Activated T-cell treated with anti-CD3 and anti-CD28 coated beads, Interleukin-2, amount 50 U/mL, for 1 hour (primary cell): ENCODE measurements at regions not wholly inside any gene's neighbourhood (a gene's known extent, or its start where the extent isn't known, plus 50 kb on each side); places are given as distances from the start of the nearest gene placed in this dataset.

Experiments used
- DNase-seq: peaks from one replicate; pipeline ENCODE4 v3.0.0-alpha.2; 2020

DNA sequence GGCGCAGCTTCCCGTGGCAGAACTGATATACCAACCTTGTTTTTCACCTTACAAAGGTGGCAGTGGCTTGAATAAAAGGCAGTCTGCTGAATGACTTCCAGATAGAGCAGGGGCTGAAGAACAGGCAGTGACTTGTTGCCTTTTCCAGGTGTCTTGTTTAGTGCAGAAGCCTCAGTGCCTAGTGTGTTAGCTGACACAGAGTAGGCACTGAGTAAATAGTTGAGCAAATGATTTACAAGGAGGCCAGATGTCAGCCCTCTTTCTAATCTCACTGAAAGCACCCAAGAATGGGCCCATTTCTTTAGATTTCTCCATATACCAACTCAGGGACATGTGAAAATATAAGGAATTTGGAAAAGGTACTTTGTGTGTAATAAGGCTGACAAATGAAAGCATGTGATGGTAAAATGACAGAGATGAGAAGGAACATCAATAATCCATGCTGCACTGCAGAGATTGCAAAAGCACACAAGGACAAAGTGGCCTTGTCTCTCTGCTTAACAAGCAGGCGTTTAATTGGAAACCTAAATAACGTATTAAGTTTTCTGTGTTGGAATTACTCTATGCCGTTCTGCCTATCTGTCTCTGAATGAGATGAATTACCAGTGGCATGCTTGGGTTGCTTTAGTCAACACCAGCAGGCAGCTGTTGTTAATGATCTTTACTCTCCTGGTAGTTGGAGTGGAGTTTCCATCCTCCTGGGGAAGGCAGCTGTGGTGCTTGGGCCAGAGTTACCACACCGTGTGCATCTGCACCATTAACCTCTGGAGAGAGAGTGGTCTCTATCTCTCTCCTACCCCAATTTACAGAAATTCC, 360.1 kb upstream of the C9orf72 start:
- DNase-seq = no peak

DNA sequence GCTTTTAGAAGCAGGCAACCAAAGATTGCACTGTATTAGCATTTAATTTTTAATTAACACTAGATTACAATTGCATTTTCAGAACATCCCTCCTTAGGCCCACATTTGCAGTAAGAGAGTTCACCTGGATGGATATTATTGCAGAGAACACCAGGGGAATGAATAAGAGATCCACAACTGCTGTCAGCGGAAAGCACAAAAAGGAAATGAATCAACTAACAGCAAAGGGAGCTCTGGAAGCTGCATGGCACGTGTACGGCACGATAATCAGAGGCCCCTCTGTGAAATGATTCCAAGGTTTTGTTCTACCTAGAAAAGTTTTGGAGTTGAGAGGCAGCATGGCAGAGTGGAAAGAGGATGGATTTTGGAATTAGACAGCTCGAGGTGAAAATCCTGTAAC, 361.2 kb upstream of the C9orf72 start:
- no peak for DNase-seq

DNA sequence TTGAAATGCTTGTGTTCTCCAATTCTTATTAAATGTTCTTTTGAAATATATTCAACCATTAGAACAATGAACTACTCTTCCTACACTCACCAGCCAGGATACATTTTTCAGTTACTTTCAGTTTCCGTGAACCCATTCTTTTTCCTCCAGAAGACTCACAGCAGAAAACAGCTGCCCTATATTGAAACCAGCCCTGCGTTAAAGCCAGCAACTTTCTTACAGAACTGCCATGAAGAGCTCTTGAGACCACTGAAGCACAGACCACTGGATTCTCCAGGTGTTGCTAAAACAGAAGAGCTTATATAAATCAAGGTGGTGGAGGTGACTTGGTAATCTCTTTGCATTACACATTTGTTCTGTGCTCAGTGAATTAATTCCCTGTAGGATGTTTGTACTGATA, 365.9 kb upstream of the C9orf72 start:
- DNase-seq = no peak

DNA sequence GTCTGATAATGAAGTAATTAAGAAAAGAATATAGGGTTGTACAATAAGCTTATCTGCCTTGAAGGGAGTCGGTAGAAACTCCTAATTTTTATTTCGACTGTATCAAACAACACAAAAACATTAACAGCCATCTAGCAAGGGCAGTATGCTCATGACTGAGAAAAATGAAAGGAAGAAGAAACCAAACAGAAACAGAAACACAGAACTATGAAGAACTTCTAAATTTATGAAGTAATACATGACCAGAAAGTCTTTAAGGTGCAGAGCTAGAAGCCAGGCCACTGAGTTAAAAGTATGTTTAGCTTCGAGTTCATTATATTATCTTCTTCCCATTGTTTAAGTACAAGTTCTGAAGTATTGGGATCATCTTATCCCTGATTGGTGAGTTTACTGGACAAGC, 367.3 kb upstream of the C9orf72 start:
- DNase-seq = no peak

DNA sequence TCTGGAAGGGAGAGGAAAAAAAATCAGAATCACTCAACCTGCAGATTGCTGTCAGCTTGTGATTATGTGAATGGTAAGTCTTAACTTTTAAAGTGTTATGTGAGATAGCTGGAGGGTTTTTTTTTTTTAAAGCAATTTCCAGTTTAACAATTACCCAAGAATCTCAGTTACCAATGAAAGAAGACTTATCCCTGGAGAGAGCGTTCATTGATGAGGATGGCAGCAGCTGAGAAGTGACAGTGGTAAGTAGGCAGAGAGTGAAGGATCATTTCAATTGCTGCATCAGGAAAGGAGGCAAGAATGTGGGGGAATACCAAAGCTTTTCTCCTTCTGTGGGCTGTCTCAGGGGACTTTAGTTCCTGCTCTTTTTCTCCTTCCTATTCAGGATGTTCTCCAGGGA, 370.2 kb upstream of the C9orf72 start:
- DNase-seq = no peak

DNA sequence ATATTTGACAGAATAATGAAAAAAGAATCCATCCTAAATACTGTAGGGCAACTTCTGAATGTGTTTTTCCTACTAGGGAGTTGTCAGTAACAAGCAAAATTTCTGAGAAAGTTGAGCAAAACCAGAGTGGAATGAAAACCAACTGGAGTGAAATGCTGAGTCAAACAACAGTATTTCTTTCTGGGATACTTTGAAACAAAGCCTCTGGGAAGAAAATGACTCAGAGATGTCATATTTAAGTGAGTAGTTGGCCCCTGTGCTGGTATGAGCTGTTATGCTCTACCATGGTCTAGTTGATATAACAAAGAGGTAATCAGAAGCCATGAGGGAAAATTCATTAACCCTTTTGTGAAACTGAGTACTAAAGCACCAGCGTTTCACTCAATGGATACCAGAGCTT, 372.1 kb upstream of the C9orf72 start:
- DNase-seq = no peak

DNA sequence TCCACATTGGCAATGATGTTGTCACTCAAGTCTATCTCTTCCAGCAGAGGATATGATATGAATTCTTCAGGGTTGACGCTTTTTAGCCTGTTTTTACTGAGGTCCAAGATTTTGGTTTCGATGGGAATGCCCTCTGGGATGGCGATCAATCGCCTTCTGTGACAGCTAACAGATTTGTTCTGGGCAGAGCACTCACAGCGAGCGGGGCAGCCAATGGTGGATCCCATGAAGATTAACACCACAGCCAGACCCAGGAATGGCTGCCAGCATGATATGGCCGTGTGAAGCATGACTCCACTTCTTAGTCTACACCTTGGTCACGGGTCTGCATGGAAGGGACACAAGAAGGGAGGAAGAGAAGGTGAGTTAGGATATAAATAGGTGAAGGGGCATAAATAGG, 377.1 kb upstream of the C9orf72 start:
- no peak for DNase-seq

DNA sequence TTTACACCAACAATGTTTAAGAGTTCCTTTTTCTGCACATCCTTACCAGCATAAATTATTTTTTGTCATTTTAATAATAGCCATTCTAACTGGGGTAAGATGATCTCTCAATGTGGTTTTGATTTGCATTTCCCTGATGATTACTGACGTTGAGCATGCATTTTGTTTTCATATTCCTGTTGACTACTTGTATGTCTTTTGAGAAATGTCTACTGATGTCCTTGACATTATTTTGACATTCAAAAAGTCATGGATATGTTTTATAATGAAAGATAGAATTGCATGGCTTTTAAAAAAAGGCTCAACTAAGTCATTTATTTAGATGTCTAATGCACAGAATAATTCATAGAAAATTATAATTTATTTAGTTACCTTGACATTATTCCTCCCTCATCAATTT, 381.6 kb upstream of the C9orf72 start:
- DNase-seq = no peak

DNA sequence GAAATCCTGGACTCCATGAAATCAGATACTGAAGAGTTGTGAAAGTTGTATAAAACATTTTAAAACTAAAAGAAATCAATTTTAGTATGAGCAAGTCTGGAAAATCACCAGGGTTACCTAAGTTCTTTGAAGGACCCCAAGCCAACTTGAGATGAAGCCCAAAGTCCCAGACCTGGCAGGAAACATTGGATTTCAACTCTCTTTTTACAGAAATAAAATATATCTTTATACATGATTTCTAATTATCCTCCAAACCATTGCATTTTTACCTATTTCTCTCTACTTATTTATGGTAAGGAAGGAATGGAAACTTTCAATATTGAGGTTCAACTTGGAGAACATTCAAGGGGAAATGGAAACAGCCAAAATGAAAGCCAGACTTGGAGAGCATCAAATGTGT, 390.6 kb upstream of the C9orf72 start:
- DNase-seq = no peak

DNA sequence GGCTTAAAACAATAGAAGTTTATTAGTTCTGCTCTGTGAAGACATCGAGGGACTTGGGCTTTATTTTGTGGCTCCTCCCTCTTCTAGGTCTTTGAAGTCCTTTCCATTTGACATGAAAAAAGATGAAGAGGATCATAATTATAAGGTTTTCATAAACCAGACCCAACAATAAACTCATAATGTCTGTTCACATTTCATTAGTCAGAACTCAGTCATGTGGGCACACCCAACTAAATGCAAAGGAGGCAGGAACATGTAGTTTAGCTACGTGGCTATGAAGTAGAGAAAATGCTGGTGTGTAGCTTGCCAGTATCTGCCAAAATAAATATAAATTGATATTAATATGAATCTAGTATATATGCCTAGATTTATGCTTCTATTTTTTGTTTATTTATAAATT, 393.9 kb upstream of the C9orf72 start:
- no peak for DNase-seq

DNA sequence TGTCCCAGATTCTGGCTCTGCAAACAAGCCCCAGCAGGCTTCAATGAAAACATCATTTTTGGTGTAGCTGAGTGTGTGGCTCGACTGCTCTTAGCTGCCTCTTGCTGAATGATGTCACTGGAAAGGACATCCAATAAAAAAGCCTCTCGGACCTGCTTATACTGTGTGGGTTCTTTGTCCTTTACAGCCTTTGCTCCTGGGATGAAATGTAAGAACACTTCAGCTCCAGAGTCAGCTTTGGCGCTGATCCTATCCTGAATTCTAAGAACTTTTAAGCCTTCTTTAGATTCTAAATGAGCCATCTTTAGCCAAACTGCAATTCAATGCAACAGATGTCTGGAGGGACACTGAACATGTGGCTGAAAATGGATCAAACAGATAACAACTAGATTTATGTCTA, 404.6 kb upstream of the C9orf72 start:
- DNase-seq = no peak

DNA sequence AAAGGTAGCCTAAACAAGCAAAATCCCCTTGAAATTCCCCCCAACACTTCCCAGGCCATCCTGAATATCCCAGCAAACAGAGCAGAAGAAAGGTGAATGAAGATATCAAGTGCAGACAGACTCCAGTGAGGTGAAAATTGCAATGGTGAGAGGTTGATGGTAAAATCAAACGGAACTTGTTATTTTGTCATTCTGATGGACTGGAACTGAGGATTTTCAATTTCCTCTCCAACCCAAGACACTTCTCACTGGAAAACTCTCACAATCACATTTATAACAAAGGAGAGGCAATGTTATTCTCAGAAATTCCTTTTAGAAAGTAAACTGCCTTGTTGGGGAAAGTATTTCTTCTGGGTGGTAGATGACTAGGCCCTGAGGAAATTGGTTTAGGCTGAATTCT, 412.4 kb upstream of the C9orf72 start:
- DNase-seq = no peak

DNA sequence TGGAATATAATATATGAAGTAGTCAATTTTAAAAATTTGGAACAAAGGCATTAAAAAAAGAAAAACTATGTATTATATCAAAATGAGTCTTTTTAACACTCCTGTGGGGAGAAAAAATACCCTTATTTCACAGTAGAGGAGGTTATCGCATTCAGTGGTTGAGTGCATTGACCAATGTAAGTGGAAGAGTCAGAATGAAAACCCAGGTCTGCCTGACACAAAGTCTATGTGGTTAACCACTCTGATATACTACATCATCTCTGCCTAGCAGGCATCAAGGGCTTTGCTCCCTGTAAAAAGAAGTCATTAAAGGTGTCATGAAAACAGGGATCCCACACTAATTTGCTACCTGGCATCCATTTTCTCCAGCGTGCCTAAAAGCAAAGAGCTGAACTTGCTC, 417.2 kb upstream of the C9orf72 start:
- DNase-seq = no peak

DNA sequence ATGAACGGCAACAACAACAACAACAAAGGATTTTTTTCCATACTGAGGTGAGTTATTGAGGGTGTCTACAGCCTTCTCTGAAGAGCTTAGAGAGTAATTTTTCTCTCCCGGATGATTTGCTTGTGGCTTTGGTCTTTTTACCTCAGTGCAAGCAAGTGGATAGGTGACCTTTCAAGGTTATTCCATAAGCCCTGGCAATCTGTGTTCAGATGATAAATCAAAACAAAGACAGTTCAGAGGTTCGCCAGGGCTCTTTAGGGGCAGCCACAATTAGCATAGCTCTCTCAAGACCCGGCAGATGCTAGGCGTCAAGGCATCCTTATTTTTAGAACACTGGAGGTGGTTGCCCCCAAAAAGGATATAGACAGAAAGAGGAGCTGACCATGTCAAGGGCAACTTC, 417.9 kb upstream of the C9orf72 start:
- no peak for DNase-seq

DNA sequence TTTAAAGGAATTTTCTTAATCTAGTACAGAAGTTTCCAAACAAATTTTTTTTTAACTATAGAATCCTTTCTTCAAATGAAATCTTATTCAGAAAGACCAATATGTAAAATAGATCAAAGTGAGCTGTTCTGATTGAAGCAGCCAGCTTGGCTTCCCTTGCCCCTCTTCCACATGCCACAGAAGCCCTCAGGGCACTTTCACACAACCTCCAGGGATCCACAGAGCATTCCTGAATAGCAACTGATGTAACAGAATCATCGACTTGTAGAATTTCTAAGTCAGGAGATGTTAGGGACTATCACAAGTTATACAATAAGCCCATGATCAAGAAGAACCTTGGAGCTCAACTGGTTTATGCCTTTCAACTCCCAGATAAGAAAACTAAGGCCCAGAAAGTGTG, 427.8 kb upstream of the C9orf72 start:
- no peak for DNase-seq

DNA sequence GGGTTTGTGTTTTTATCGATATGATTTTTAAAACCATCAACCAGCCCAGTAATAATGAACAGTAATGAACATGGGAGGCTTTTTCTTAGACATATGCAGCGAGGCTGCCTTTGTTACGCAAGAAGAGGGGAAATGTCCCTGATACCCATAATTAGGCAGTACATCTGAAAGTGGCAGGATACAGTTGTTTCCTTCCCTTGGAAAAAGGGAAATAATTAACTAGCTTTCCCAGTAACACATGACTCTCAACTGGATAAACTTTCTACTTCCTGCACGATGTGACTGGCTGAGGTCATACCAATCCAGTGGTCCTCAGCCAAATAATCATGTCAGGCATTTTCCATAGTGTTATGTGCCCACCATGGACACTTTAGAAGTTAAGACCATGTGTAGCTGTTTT, 431.6 kb upstream of the C9orf72 start:
- no peak for DNase-seq

DNA sequence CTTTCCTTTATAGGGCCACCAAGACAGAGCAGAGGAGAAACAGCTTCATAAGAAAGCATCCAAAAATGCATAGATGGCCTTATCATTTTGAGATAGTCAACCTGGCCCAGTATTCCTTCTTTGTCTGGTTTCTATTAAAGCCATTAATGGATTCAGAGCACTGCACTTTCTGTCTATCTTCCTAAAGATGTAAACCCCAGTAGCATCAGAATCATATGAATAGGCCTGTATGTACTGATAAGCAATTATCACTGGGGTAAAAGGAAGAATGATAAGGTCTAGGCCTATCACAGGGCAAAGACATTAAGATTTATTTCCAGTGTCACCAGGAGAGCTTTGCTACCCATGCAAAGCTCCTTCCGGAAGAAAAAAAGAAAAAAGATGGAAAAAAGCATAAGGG, 432.5 kb upstream of the C9orf72 start:
- DNase-seq = no peak

DNA sequence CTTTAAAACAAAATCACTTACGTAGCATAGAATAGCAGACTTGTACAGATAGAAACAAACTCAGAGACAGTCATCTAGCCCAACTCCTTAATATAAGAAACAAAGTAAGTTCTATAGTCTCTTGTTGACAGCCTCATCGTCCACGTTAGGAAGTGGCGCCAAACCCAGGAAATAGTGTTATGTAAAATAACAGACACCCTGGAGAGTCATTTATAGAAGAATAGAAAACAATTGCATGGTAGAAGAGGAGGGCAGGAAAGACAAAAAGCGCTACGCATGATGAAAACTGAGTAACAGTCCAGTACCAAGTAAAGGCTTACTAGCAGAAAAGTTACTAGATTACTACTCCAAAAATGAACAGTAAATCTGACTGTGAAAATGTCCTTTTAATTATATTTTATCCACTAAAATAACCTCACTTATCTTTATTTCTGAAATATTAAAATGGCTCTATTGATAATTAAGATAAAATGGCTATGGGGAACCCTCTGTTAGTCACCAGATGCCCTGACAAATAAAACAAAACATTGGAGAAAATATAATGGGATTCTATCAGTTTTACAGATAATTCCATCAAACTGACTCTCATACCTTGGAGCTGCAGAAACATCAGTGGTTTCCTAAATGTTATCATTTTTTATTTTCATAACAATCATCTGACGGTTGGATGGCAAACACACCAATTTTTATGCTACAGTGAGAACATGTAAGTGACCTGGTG, 434.0 kb upstream of the C9orf72 start:
- DNase-seq = no peak

DNA sequence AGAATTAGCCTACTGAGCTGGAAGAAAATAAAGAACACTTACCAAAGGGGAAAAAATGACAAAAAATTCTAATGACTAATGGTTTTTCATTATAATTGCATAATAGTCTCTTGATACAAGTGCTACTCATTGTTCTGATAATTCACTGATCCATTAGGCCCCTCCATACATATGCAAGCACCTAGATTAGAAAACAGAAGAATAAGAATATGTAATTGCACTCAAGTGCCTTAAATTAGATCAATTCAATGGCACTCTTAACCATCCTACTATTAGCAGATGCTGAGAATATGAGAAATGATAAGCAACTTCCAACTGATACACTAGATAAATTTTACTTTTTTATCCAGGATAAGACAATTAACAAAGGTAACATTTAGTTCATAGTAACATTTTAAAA, 440.9 kb upstream of the C9orf72 start:
- DNase-seq = no peak

DNA sequence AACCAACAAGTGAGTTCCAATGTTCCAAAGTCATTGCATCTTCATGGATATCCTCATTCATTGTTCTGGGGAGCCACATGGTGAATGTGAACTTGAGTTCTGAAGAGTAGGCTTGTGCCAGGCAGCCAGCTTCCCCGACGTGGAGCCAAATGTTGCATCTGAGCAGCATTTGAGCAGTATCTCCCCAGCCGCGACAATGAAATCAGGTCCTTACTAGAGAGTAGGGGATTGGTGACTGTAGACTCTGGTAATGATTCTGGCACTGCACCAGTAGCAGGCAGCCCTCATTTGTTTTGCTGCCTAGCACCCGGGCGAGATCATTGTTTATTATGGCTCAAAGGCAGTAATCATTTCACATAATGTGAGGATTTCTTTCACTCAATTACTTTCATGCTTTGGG, 451.4 kb upstream of the C9orf72 start:
- no peak for DNase-seq

DNA sequence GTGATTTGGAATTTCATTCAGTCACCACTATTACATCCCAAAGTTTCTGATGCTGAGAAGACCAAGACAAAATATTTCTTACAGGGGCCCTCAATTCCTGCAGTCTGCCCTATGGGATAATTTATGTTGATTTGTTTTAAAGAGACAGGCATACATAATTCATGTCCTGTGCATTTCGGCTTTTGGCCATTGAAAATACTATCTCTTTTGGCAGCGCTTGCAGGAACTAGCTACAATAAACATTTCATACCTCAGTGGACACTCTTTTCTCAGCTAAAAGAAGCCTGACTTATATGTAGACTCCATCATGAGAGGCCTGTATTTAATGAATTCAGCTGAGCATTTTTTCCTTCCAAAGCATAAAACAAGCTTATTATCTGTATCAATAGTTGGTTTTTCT, 451.9 kb upstream of the C9orf72 start:
- no peak for DNase-seq

DNA sequence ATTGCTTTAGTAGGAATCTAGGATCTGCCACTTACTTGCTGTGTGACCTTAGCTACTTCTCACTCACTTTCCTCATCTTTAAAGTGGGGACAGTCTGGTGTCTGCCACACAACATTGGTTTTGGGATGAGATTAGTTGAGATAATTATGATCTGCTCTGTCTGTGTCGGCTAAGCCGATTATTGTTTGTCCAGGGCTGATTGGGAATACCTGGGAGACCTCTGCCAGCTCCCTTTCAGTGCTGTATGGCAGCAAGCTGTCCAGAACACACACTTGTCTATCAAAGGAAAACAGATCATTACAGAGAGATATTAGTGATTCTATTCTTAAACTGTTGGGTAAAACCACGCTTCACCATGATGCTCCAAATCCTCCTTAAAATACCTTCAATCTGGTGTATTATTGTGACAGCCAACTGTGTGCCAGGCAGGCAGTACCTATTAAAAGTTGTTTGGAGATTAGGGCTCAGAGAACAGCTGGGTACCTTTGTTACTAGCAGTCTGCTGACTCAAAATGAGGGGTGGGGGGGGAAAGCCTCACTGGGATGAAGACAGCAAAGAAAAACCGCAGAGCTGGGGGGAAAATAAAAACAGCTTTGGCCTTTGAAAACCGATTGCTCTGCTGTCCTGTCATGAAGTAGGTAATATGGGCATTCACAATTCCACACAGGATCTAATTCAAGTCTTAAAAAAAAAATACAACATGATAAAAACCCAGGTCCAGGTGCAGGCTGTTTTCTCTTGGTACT, 458.4 kb upstream of the C9orf72 start:
- DNase-seq = no peak

DNA sequence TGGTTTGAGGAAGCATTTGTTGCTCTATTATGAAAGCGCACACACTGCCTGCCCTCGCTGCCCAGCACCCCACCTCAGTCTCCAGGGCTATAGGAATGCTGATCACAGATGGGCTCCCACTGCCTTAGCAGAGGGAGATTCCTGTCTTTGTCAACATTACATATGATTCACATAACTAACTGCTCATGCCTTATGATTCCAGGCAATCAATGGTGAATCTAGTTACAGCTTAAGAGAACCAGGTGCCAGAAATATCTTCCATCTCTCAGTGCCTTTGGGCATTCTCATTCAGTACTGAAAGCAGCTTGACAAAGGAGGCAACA, 458.9 kb upstream of the C9orf72 start:
- no peak for DNase-seq

DNA sequence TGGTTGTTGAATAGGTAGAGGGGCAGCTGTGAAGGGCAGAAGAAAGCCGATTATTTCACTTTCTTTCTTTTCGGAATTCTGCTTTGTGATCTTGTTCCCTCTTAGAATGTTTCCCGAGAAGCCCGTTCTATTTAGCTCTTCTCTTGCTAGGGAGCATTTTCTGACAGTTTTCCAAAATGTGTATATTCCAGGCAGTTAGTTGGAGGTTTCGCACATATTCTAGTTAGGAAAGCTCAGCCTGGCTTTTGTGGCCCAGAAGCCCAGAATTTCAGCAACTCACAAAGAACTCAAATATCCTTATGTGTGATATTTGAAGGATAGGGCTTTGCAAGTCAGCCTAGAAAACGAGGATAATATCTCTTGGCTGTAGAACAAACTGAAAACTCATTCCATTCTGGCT, 461.0 kb upstream of the C9orf72 start:
- DNase-seq = no peak
